ENCODE measurements at regions not wholly inside any gene's neighbourhood (a gene's known extent, or its start where the extent isn't known, plus 50 kb on each side); places are given as distances from the start of the nearest gene placed in this dataset.

GRCh38 chr5:44871401-44871800 lies 62.7 kb downstream of the MRPS30 start:
- no peaks in the 10 kb centered on the region for H3K9me3 ChIP-seq (replicated peaks; ENCODE audit: control insufficient read depth, insufficient read depth, low read length)
- H3K4me3 ChIP-seq (replicated peaks in 1 of 3; ENCODE audit: insufficient read depth in 1 of 3, low read depth in 1 of 3, low read length in 3 of 3), result no peak overlapping the region
- H3K4me2 ChIP-seq (ENCODE audit: insufficient read depth, low read length), result no peak overlapping the region
- FAIRE-seq (no peak), DNase-seq (ENCODE audit: low read depth, low spot score) (no peak)
- BruUV-seq (replicated peaks), result no TSS peak
- intact Hi-C loops (cut with micrococcal nuclease), result no loop called here
- no peak overlapping the region for H2AFZ ChIP-seq (ENCODE audit: low read depth, low read length)
- H3K9ac ChIP-seq (replicated peaks; ENCODE audit: extremely low read depth, insufficient read depth, low read length), result no peak overlapping the region
- H3K9me1 ChIP-seq (replicated peaks; ENCODE audit: control insufficient read depth, extremely low read depth, insufficient read depth, low read length), result no peaks in the 10 kb centered on the region
- no peaks in the 10 kb centered on the region for H3K27me3 ChIP-seq (ENCODE audit: control insufficient read depth in 2 of 2, insufficient read depth in 2 of 2, low read length in 2 of 2)
- peaks cover 19% of the 10 kb centered on the region for H3K4me1 ChIP-seq (ENCODE audit: control insufficient read depth, extremely low read depth, insufficient read depth, low read length)
- no peaks in the 10 kb centered on the region for H4K20me1 ChIP-seq (replicated peaks; ENCODE audit: control insufficient read depth, extremely low read depth, insufficient read depth, low read length)
- CTCF ChIA-PET, result no interaction called here
- no peak for TF ChIP-seq FOS (IDR thresholded peaks at IDR 0.05; ENCODE audit: borderline replicate concordance, insufficient read depth, low read length)
- TF ChIP-seq EZH2 (IDR thresholded peaks at IDR 0.05; ENCODE audit: borderline replicate concordance, low read depth, low read length, severe bottlenecking), result no peak
- no peak for TF ChIP-seq MYC (IDR thresholded peaks at IDR 0.05; ENCODE audit: low read depth, low read length)
- H3K27ac ChIP-seq (ENCODE audit: insufficient read depth, low read depth, low read length), result no peak overlapping the region
- dilution Hi-C loops (cut with MboI; ENCODE audit: extremely low pct_ligation_motif_present, low sequenced_read_pairs), result no loop called here
- no peaks in the 10 kb centered on the region for H3K79me2 ChIP-seq (ENCODE audit: control insufficient read depth, insufficient read depth, low read length)
- POLR2A ChIA-PET, result no interaction called here
- no peaks in the 10 kb centered on the region for H3K36me3 ChIP-seq (ENCODE audit: control insufficient read depth in 2 of 2, extremely low read depth in 1 of 2, insufficient read depth in 2 of 2, low read length in 2 of 2)

- Histone ChIP-seq H2AFZ (ENCODE audit: low read depth, low read length) (peak overlapping the region; percentile 81), H3K9me1 (replicated peaks; ENCODE audit: control insufficient read depth, extremely low read depth, insufficient read depth, low read length) (no peaks in the 10 kb centered on the region), H3K4me3 (replicated peaks in 1 of 3; ENCODE audit: insufficient read depth in 1 of 3, low read depth in 1 of 3, low read length in 3 of 3) (no peak overlapping the region), H3K27me3 (ENCODE audit: control insufficient read depth in 2 of 2, insufficient read depth in 2 of 2, low read length in 2 of 2) (no peaks in the 10 kb centered on the region), H3K9me3 (replicated peaks; ENCODE audit: control insufficient read depth, insufficient read depth, low read length) (no peaks in the 10 kb centered on the region), H3K9ac (replicated peaks; ENCODE audit: extremely low read depth, insufficient read depth, low read length) (peak overlapping the region; percentile 23), H3K4me1 (ENCODE audit: control insufficient read depth, extremely low read depth, insufficient read depth, low read length) (peaks cover 13% of the 10 kb centered on the region), H4K20me1 (replicated peaks; ENCODE audit: control insufficient read depth, extremely low read depth, insufficient read depth, low read length) (no peaks in the 10 kb centered on the region), H3K79me2 (ENCODE audit: control insufficient read depth, insufficient read depth, low read length) (no peaks in the 10 kb centered on the region), H3K4me2 (ENCODE audit: insufficient read depth, low read length) (peak overlapping the region; percentile 63), H3K36me3 (ENCODE audit: control insufficient read depth in 2 of 2, extremely low read depth in 1 of 2, insufficient read depth in 2 of 2, low read length in 2 of 2) (no peaks in the 10 kb centered on the region), H3K27ac (ENCODE audit: insufficient read depth, low read depth, low read length) (peak overlapping the region; percentile 70)
- DNase-seq (ENCODE audit: low read depth, low spot score), result peak; percentile 89
- BruUV-seq (replicated peaks), result TSS peak; percentile 86
- POLR2A ChIA-PET, result no interaction called here
- intact Hi-C loops (cut with micrococcal nuclease), result loop anchor here (1.0 to 2.0 kb wide), 2 partner anchors 67 to 509 kb away; partner anchors contain the start of gene MRPS30
- dilution Hi-C loops (cut with MboI; ENCODE audit: extremely low pct_ligation_motif_present, low sequenced_read_pairs), result no loop called here
- FAIRE-seq, result peak; percentile 54
- CTCF ChIA-PET, result no interaction called here
- TF ChIP-seq JUN (IDR thresholded peaks at IDR 0.05; ENCODE audit: borderline replicate concordance, insufficient read depth, insufficient read length, low read depth) (peak; percentile 81), FOS (IDR thresholded peaks at IDR 0.05; ENCODE audit: borderline replicate concordance, insufficient read depth, low read length) (peak; percentile 97), POLR2A (IDR thresholded peaks at IDR 0.05; ENCODE audit: low read depth, low read length) (no peak), MYC (IDR thresholded peaks at IDR 0.05; ENCODE audit: low read depth, low read length) (no peak), POLR2AphosphoS5 (IDR thresholded peaks at IDR 0.05; ENCODE audit: insufficient read depth, low read depth, low read length) (no peak)
Measured at GRCh38 chr5:44875661-44876605, 67.2 kb downstream of the MRPS30 start.
